CD4-positive, alpha-beta T cell (primary cell): ENCODE measurements at regions not wholly inside any gene's neighbourhood (a gene's known extent, or its start where the extent isn't known, plus 50 kb on each side); places are given as distances from the start of the nearest gene placed in this dataset.

Experiments
- ATAC-seq: fragments of 200-7000 bp; cut with Tn5 transposase; one replicate; pipeline ENCODE4 v1.10.0; 2022; ENCODE audit warnings: mild to moderate bottlenecking; ENCODE audit not compliant: poor library complexity
- CTCF ChIA-PET: fragments of 350-600 bp; sonication (Branson Sonifier 250); formaldehyde crosslinking; loops from one replicate; lab custom pipeline; 2021; ENCODE audit warnings: antibody characterized with exemption, inconsistent platforms; lab: Charles Lee
- POLR2A ChIA-PET: fragments of 350-600 bp; sonication (Branson Sonifier 250); formaldehyde crosslinking; loops from one replicate; lab custom pipeline; 2021; ENCODE audit warnings: antibody characterized with exemption, inconsistent platforms; lab: Charles Lee
- DNase-seq, 14 experiments: peaks; one replicate each; pipeline ENCODE4 v3.0.0-alpha.2; 2013 to 2020; ENCODE audit warnings: mixed read lengths in 2 of 14
- H3K27ac ChIP-seq, 2 donors: one replicate each; pipeline versions ENCODE4 v1.5.1 to v1.7.0; 2013; ENCODE audit warnings: low read length in 2 of 2, low read depth in 1 of 2, mild to moderate bottlenecking in 1 of 2
- H3K27me3 ChIP-seq, 2 experiments: 1 replicate in 1 of 2; 2 replicates in 1 of 2; pipeline versions ENCODE4 v1.6.1 to v1.7.0; 2013; ENCODE audit warnings: low read length in 2 of 2, control low read depth in 1 of 2, mild to moderate bottlenecking in 1 of 2, moderate library complexity in 1 of 2; ENCODE audit not compliant: insufficient read depth in 2 of 2, control insufficient read depth in 1 of 2
- H3K36me3 ChIP-seq: one replicate; pipeline ENCODE4 v1.6.1; 2013; ENCODE audit warnings: low read length, control low read depth; ENCODE audit not compliant: insufficient read depth
- H3K4me1 ChIP-seq: one replicate; pipeline ENCODE4 v1.6.1; 2013; ENCODE audit warnings: low read length, control low read depth; ENCODE audit not compliant: insufficient read depth
- H3K4me3 ChIP-seq: one replicate; pipeline ENCODE4 v1.5.1; 2013; ENCODE audit warnings: mild to moderate bottlenecking, low read length, moderate library complexity
- H3K9me3 ChIP-seq, 2 experiments: 1 replicate in 1 of 2; 2 replicates in 1 of 2; pipeline versions ENCODE4 v1.6.1 to v1.7.0; 2013; ENCODE audit warnings: low read length in 2 of 2, mild to moderate bottlenecking in 2 of 2, control low read depth in 1 of 2, moderate library complexity in 1 of 2; ENCODE audit not compliant: control insufficient read depth in 1 of 2, insufficient read depth in 1 of 2
- H3K27ac Mint-ChIP-seq: one replicate; pipeline ENCODE4 v1.8.0; 2020; ENCODE audit warnings: mixed read lengths
- H3K27me3 Mint-ChIP-seq: one replicate; pipeline ENCODE4 v1.8.0; 2021; ENCODE audit warnings: mixed read lengths
- H3K36me3 Mint-ChIP-seq: one replicate; pipeline ENCODE4 v1.8.0; 2021; ENCODE audit warnings: low read depth, mixed read lengths
- H3K4me1 Mint-ChIP-seq: one replicate; pipeline ENCODE4 v1.8.0; 2021; ENCODE audit warnings: low read depth, mixed read lengths
- H3K4me3 Mint-ChIP-seq: one replicate; pipeline ENCODE4 v1.8.0; 2020; ENCODE audit warnings: mild to moderate bottlenecking, mixed read lengths
- H3K9me3 Mint-ChIP-seq: one replicate; pipeline ENCODE4 v1.8.0; 2020; ENCODE audit warnings: mixed read lengths
- intact Hi-C, 2 experiments: fragments of 100-400 bp; cut with DNase I in 1 of 2; cut with micrococcal nuclease in 1 of 2; formaldehyde crosslinking; loops; one replicate each; pipeline versions ENCODE4 v1.15.1 to v1.9.0; 2023 to 2025; cut with DNase I, micrococcal nuclease
- TF ChIP-seq, protein P1 (sequence below): fragments of 200-600 bp; IDR thresholded peaks from one replicate; pipeline ENCODE4 v1.8.0; 2022; ENCODE audit warnings: antibody characterized with exemption, mild to moderate bottlenecking

DNA sequence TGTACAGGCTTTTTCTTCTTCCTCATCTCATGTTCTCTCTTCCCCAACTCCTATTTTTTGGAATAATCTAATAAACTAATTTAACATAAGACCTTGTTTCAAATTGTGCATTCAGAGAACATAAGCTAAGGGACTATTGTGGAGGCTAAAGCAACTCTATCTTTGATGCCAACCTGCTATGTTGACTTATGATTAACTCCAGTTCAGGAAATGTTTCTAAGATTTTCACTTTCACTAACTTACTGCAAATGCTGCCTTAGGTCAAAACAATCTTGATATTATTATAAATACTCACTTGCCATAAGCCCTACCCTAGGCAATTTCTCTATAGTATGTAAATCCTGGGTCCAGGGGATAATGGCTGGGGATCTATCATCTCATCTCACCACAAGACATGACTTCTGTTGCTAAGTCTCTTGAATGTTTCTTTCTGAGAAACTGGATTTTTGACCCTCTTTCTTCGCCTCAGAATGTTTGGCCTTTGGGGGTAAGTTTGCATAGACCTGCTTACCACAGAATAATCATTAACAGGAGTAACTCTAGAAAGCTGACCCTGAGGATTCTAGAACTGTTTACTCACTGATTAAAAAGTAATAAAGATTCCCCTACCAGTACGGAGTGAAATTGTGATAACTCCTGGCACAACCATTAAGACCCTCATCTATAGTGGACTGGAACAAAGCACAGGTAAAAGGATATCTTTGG lies 768.1 kb downstream of the GBE1 start:
- TF ChIP-seq, protein P1, sequence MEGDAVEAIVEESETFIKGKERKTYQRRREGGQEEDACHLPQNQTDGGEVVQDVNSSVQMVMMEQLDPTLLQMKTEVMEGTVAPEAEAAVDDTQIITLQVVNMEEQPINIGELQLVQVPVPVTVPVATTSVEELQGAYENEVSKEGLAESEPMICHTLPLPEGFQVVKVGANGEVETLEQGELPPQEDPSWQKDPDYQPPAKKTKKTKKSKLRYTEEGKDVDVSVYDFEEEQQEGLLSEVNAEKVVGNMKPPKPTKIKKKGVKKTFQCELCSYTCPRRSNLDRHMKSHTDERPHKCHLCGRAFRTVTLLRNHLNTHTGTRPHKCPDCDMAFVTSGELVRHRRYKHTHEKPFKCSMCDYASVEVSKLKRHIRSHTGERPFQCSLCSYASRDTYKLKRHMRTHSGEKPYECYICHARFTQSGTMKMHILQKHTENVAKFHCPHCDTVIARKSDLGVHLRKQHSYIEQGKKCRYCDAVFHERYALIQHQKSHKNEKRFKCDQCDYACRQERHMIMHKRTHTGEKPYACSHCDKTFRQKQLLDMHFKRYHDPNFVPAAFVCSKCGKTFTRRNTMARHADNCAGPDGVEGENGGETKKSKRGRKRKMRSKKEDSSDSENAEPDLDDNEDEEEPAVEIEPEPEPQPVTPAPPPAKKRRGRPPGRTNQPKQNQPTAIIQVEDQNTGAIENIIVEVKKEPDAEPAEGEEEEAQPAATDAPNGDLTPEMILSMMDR, result no peak
- H3K36me3 Mint-ChIP-seq, result no peaks in the 10 kb centered on the region
- ChIA-PET POLR2A (no interaction called here), CTCF (no interaction called here)
- no peak for DNase-seq
- no peaks in the 10 kb centered on the region for H3K27me3 Mint-ChIP-seq
- H3K27ac ChIP-seq, result no peak overlapping the region
- H3K36me3 ChIP-seq, result no peaks in the 10 kb centered on the region
- H3K4me1 ChIP-seq, result no peaks in the 10 kb centered on the region
- H3K27ac Mint-ChIP-seq, result no peak overlapping the region
- peaks cover 10% of the 10 kb centered on the region for H3K9me3 Mint-ChIP-seq
- H3K4me3 ChIP-seq, result no peak overlapping the region
- H3K4me1 Mint-ChIP-seq, result no peaks in the 10 kb centered on the region
- H3K9me3 ChIP-seq, result peaks cover 0 to 12% of the 10 kb centered on the region in 2 experiments
- no peaks in the 10 kb centered on the region for H3K27me3 ChIP-seq
- intact Hi-C loops, result no loop called here
- ATAC-seq, result no peak
- no peak overlapping the region for H3K4me3 Mint-ChIP-seq

DNA sequence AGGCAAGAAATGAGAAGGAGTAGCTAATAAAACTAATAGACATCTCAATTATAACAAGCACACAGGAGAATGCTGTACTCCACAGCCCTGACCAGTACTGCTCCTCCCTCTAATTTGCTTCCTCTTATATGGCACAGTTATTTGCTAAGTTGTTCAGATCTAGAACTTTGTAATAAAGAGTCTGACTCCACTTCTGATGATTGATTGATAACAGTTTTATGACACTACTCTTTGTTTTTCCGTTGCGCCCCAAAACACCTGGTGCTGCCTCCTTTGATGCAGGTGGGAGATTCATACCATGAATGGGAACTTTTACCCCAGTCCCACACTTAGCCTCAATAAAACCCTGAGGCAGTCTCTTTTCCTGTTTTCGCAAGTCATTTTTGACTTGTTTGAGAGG lies 777.7 kb downstream of the GBE1 start:
- TF ChIP-seq, protein P1, result no peak
- Mint-ChIP-seq H3K9me3 (peaks cover 21% of the 10 kb centered on the region), H3K4me1 (no peaks in the 10 kb centered on the region), H3K27me3 (no peaks in the 10 kb centered on the region), H3K27ac (no peak overlapping the region), H3K36me3 (no peaks in the 10 kb centered on the region), H3K4me3 (no peak overlapping the region)
- no peak overlapping the region for H3K4me3 ChIP-seq
- peaks cover 0 to 12% of the 10 kb centered on the region in 2 experiments for H3K9me3 ChIP-seq
- no peaks in the 10 kb centered on the region for H3K36me3 ChIP-seq
- ChIA-PET POLR2A (no interaction called here), CTCF (no interaction called here)
- no peak for DNase-seq
- H3K4me1 ChIP-seq, result no peaks in the 10 kb centered on the region
- intact Hi-C loops, result no loop called here
- ATAC-seq, result no peak
- H3K27ac ChIP-seq, result no peak overlapping the region
- H3K27me3 ChIP-seq, result no peaks in the 10 kb centered on the region

DNA sequence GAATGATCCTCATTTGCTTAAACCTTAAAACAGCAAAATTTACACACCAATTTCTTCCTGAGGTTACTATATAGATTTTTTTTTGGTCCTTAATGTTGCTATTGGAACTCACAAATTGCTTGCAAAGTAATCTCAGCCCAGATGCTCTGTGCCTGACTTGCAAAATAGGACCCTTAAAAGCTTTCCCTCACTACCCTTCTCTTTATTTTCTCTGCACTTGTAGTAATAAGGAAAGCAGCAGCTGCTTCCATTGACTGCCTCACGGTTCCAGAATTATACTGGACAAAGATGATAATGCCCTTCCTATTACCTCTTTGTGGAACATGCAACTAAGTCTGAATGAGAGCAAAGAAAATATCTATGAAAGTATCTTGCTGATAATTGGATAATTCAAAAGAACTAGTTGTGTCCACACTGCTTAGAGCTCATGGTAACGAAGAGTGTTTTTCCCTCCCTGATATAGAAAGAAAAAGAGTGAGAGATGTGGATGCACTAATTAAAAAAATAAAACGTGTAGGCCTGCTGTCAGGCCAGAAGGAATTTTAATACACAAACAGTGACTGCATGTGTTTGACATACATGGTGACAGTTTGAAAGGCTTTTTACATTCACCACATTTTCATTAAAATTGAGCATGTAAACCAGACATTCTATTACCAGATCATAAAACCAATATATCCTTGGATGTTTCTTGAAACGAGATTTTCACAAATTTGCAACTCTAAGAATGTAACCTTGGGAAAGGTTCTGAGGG lies 783.1 kb downstream of the GBE1 start:
- TF ChIP-seq, protein P1, result no peak

More for the DNA sequence above, 783.1 kb downstream of the GBE1 start:
- no peaks in the 10 kb centered on the region for H3K36me3 Mint-ChIP-seq
- no peak overlapping the region for H3K27ac Mint-ChIP-seq
- Histone ChIP-seq H3K9me3 (peaks cover 0 to 15% of the 10 kb centered on the region in 2 experiments), H3K36me3 (no peaks in the 10 kb centered on the region), H3K4me3 (no peak overlapping the region), H3K4me1 (no peaks in the 10 kb centered on the region), H3K27me3 (no peaks in the 10 kb centered on the region), H3K27ac (no peak overlapping the region)
- no peaks in the 10 kb centered on the region for H3K4me1 Mint-ChIP-seq
- H3K9me3 Mint-ChIP-seq, result peaks cover 12% of the 10 kb centered on the region
- no peak for ATAC-seq
- DNase-seq, result no peak
- no peaks in the 10 kb centered on the region for H3K27me3 Mint-ChIP-seq
- CTCF ChIA-PET, result no interaction called here
- intact Hi-C loops, result no loop called here
- POLR2A ChIA-PET, result no interaction called here
- H3K4me3 Mint-ChIP-seq, result no peak overlapping the region
